ENCODE measurements at regions not wholly inside any gene's neighbourhood (a gene's known extent, or its start where the extent isn't known, plus 50 kb on each side); places are given as distances from the start of the nearest gene placed in this dataset.

DNA sequence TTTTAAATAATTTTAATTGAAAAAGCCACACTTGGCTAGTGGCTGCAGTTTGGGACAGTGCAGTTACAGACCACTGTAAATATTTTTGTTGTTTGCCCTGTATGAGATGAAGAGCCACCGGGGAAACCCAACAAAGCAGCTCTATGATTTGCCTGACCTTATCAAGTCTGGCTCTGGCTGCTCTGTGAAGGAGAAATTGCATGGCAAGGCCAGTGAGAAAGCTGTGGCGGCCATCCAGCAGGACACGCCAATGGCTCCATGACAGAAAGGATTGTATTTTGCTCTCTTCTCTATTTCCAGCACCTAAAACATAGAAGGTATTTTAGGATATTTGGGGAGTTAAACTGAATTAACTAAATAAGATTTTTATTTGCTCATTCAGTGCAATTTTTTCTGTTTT lies 330.0 kb upstream of the DYNLRB2 start:
- no peak for TF ChIP-seq CTCF (IDR thresholded peaks at IDR 0.05)
- TF ChIP-seq POLR2A (IDR thresholded peaks at IDR 0.05), result no peak

Measured in Peyer's patch (tissue), 4 donors.